DND-41 (cell line): ENCODE measurements at regions not wholly inside any gene's neighbourhood (a gene's known extent, or its start where the extent isn't known, plus 50 kb on each side); places are given as distances from the start of the nearest gene placed in this dataset.

Source experiments
- EZH2 ChIP-seq: IDR thresholded peaks from 3 replicates; pipeline ENCODE4 v1.6.1; 2012; ENCODE audit warnings: borderline replicate concordance, low read depth, mild to moderate bottlenecking, moderate library complexity, low read length, inconsistent platforms; ENCODE audit not compliant: severe bottlenecking
- TF ChIP-seq, protein P1 (sequence below): IDR thresholded peaks from 2 replicates; pipeline ENCODE4 v1.5.1; 2012; ENCODE audit warnings: borderline replicate concordance, low read length, moderate library complexity, mild to moderate bottlenecking; ENCODE audit not compliant: poor library complexity, severe bottlenecking; ENCODE audit errors: extremely low read depth

DNA sequence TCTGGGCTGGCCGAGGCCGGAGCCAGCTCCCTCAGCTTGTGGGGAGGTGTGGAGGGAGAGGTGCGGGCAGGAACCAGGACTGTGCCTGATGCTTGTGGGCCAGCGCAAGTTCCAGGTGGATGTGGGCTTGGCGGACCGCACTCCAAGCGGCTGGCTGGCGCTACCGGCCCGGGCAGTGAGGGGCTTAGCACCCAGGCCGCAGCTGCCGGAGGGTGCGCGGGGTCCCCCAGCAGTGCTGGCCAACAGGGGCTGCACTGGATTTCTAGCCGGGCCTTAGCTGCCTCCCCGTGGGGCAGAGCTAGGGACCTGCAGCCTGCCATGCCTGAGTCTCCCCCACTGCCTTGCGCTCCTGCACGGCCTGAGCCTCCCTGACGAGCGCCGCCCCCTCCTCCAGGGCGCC lies 242.8 kb downstream of the CCSER2 start:
- TF ChIP-seq, protein P1, sequence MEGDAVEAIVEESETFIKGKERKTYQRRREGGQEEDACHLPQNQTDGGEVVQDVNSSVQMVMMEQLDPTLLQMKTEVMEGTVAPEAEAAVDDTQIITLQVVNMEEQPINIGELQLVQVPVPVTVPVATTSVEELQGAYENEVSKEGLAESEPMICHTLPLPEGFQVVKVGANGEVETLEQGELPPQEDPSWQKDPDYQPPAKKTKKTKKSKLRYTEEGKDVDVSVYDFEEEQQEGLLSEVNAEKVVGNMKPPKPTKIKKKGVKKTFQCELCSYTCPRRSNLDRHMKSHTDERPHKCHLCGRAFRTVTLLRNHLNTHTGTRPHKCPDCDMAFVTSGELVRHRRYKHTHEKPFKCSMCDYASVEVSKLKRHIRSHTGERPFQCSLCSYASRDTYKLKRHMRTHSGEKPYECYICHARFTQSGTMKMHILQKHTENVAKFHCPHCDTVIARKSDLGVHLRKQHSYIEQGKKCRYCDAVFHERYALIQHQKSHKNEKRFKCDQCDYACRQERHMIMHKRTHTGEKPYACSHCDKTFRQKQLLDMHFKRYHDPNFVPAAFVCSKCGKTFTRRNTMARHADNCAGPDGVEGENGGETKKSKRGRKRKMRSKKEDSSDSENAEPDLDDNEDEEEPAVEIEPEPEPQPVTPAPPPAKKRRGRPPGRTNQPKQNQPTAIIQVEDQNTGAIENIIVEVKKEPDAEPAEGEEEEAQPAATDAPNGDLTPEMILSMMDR: no peak
- no peak for TF ChIP-seq EZH2
